SK-N-SH (cell line): ENCODE measurements at regions not wholly inside any gene's neighbourhood (a gene's known extent, or its start where the extent isn't known, plus 50 kb on each side); places are given as distances from the start of the nearest gene placed in this dataset.

Source experiments
- FOXM1 ChIP-seq: IDR thresholded peaks from 2 replicates; pipeline ENCODE4 v1.4.0; 2012; ENCODE audit warnings: low read depth, mild to moderate bottlenecking
- SMC3 ChIP-seq: IDR thresholded peaks from 2 replicates; pipeline ENCODE4 v1.6.1; 2012; ENCODE audit warnings: low read depth, low read length, improper control_type of control experiment

GRCh38 chr7:25727446-25727845 lies 424.6 kb upstream of the NFE2L3 start:
- no peak for TF ChIP-seq SMC3
- TF ChIP-seq FOXM1, result no peak
